ENCODE measurements at regions not wholly inside any gene's neighbourhood (a gene's known extent, or its start where the extent isn't known, plus 50 kb on each side); places are given as distances from the start of the nearest gene placed in this dataset.

GRCh38 chr1:195466639-195467038 is 1141.6 kb downstream of the KCNT2 start:
- no peak for DNase-seq (ENCODE audit: low read depth in 4 of 4, low spot score in 3 of 4)

GRCh38 chr1:195462646-195463045 is 1145.6 kb downstream of the KCNT2 start:
- DNase-seq (ENCODE audit: low read depth in 4 of 4, low spot score in 3 of 4) = no peak

GRCh38 chr1:195462152-195462551 is 1146.1 kb downstream of the KCNT2 start:
- no peak for DNase-seq (ENCODE audit: low read depth in 4 of 4, low spot score in 3 of 4)

- no peak for DNase-seq (ENCODE audit: low read depth in 4 of 4, low spot score in 3 of 4)
Observed at GRCh38 chr1:195458365-195458764, 1149.9 kb downstream of the KCNT2 start.

- DNase-seq (ENCODE audit: low read depth in 4 of 4, low spot score in 3 of 4) = no peak
Observed at GRCh38 chr1:195450794-195451193, 1157.4 kb downstream of the KCNT2 start.

GRCh38 chr1:195439661-195440060 is 1168.6 kb downstream of the KCNT2 start:
- no peak for DNase-seq (ENCODE audit: low read depth in 4 of 4, low spot score in 3 of 4)

- no peak for DNase-seq (ENCODE audit: low read depth in 4 of 4, low spot score in 3 of 4)
Observed at GRCh38 chr1:195434566-195435203, 1173.6 kb downstream of the KCNT2 start.

- DNase-seq (ENCODE audit: low read depth in 4 of 4, low spot score in 3 of 4) = no peak
Observed at GRCh38 chr1:195430826-195431225, 1177.4 kb downstream of the KCNT2 start.

GRCh38 chr1:195428927-195429326 is 1179.3 kb downstream of the KCNT2 start:
- DNase-seq (ENCODE audit: low read depth in 4 of 4, low spot score in 3 of 4) = no peak

GRCh38 chr1:195415584-195415983 is 1192.7 kb downstream of the KCNT2 start:
- DNase-seq (ENCODE audit: low read depth in 4 of 4, low spot score in 3 of 4) = no peak

GRCh38 chr1:195394567-195394966 is 1213.7 kb downstream of the KCNT2 start:
- no peak for DNase-seq (ENCODE audit: low read depth in 4 of 4, low spot score in 3 of 4)

- DNase-seq (ENCODE audit: low read depth in 4 of 4, low spot score in 3 of 4) = no peak
Observed at GRCh38 chr1:195376190-195376589, 1232.0 kb downstream of the KCNT2 start.

GRCh38 chr1:195373856-195374255 is 1234.4 kb downstream of the KCNT2 start:
- DNase-seq (ENCODE audit: low read depth in 4 of 4, low spot score in 3 of 4) = no peak

GRCh38 chr1:195345149-195345548 is 1263.1 kb downstream of the KCNT2 start:
- no peak for DNase-seq (ENCODE audit: low read depth in 4 of 4, low spot score in 3 of 4)

- DNase-seq (ENCODE audit: low read depth in 4 of 4, low spot score in 3 of 4) = no peak
Observed at GRCh38 chr1:195337646-195338045, 1270.6 kb downstream of the KCNT2 start.

GRCh38 chr1:195336812-195337211 is 1271.4 kb downstream of the KCNT2 start:
- DNase-seq (ENCODE audit: low read depth in 4 of 4, low spot score in 3 of 4) = no peak

GRCh38 chr1:195335541-195335940 is 1272.7 kb downstream of the KCNT2 start:
- DNase-seq (ENCODE audit: low read depth in 4 of 4, low spot score in 3 of 4) = no peak

GRCh38 chr1:195332102-195332501 is 1276.1 kb downstream of the KCNT2 start:
- DNase-seq (ENCODE audit: low read depth in 4 of 4, low spot score in 3 of 4) = no peak

GRCh38 chr1:195328681-195329080 is 1279.6 kb downstream of the KCNT2 start:
- no peak for DNase-seq (ENCODE audit: low read depth in 4 of 4, low spot score in 3 of 4)

- DNase-seq (ENCODE audit: low read depth in 4 of 4, low spot score in 3 of 4) = no peak
Observed at GRCh38 chr1:195328102-195328501, 1280.1 kb downstream of the KCNT2 start.

- DNase-seq (ENCODE audit: low read depth in 4 of 4, low spot score in 3 of 4) = no peak
Observed at GRCh38 chr1:195327361-195327760, 1280.9 kb downstream of the KCNT2 start.

GRCh38 chr1:195326325-195326724 is 1281.9 kb downstream of the KCNT2 start:
- DNase-seq (ENCODE audit: low read depth in 4 of 4, low spot score in 3 of 4) = no peak

GRCh38 chr1:195325181-195325580 is 1283.1 kb downstream of the KCNT2 start:
- DNase-seq (ENCODE audit: low read depth in 4 of 4, low spot score in 3 of 4) = no peak
